GM19239 (cell line): ENCODE measurements at regions not wholly inside any gene's neighbourhood (a gene's known extent, or its start where the extent isn't known, plus 50 kb on each side); places are given as distances from the start of the nearest gene placed in this dataset.

Experiments
- DNase-seq: peaks from one replicate; pipeline ENCODE4 v3.0.0; 2011; ENCODE audit warnings: low spot score; ENCODE audit not compliant: insufficient read length
- FAIRE-seq: peaks from 2 replicates; lab custom pipeline; 2011; peaks lifted over from hg19 to GRCh38; lab: Jason Lieb, UNC

- FAIRE-seq (no peak), DNase-seq (no peak)
Observed at GRCh38 chr4:81904121-81904520, 432.4 kb upstream of the RASGEF1B start.

GRCh38 chr4:81903212-81903611, 431.5 kb upstream of the RASGEF1B start:
- FAIRE-seq (no peak), DNase-seq (no peak)

GRCh38 chr4:81898862-81899504, 427.3 kb upstream of the RASGEF1B start:
- DNase-seq (no peak), FAIRE-seq (no peak)

GRCh38 chr4:81896936-81897335, 425.2 kb upstream of the RASGEF1B start:
- no peak for DNase-seq
- no peak for FAIRE-seq

GRCh38 chr4:81891005-81891996, 419.6 kb upstream of the RASGEF1B start:
- FAIRE-seq (no peak), DNase-seq (no peak)

GRCh38 chr4:81884986-81885385, 413.3 kb upstream of the RASGEF1B start:
- FAIRE-seq (no peak), DNase-seq (no peak)

GRCh38 chr4:81883530-81884450, 412.1 kb upstream of the RASGEF1B start:
- DNase-seq (no peak), FAIRE-seq (no peak)

GRCh38 chr4:81883004-81883403, 411.3 kb upstream of the RASGEF1B start:
- FAIRE-seq (no peak), DNase-seq (no peak)

GRCh38 chr4:81881855-81882621, 410.3 kb upstream of the RASGEF1B start:
- DNase-seq (no peak), FAIRE-seq (no peak)

GRCh38 chr4:81876106-81876505, 404.4 kb upstream of the RASGEF1B start:
- DNase-seq (no peak), FAIRE-seq (no peak)

GRCh38 chr4:81874661-81875515, 403.2 kb upstream of the RASGEF1B start:
- DNase-seq, result no peak
- no peak for FAIRE-seq

- DNase-seq (no peak), FAIRE-seq (no peak)
Observed at GRCh38 chr4:81870275-81870674, 398.6 kb upstream of the RASGEF1B start.

GRCh38 chr4:81860111-81860510, 388.4 kb upstream of the RASGEF1B start:
- FAIRE-seq (no peak), DNase-seq (no peak)

GRCh38 chr4:81854406-81854805, 382.7 kb upstream of the RASGEF1B start:
- DNase-seq, result no peak
- no peak for FAIRE-seq

- DNase-seq (no peak), FAIRE-seq (no peak)
Observed at GRCh38 chr4:81852031-81852715, 380.5 kb upstream of the RASGEF1B start.

GRCh38 chr4:81850701-81851100, 379.0 kb upstream of the RASGEF1B start:
- FAIRE-seq, result no peak

GRCh38 chr4:81845761-81846160, 374.1 kb upstream of the RASGEF1B start:
- DNase-seq, result no peak
- no peak for FAIRE-seq

More at GRCh38 chr4:81850701-81851100, 379.0 kb upstream of the RASGEF1B start:
- no peak for DNase-seq

- DNase-seq (no peak), FAIRE-seq (no peak)
Observed at GRCh38 chr4:81845273-81845672, 373.6 kb upstream of the RASGEF1B start.
